GM18505 (cell line): ENCODE measurements at regions not wholly inside any gene's neighbourhood (a gene's known extent, or its start where the extent isn't known, plus 50 kb on each side); places are given as distances from the start of the nearest gene placed in this dataset.

Source experiments
- ATAC-seq: cut with Tn5 transposase; IDR thresholded peaks from one replicate; pipeline ENCODE4 v1.9.1; 2021; ENCODE audit not compliant: unreplicated experiment
- POLR2A ChIP-seq: IDR thresholded peaks from 4 replicates; pipeline ENCODE4 v1.6.1; 2011; ENCODE audit warnings: borderline replicate concordance; ENCODE audit not compliant: insufficient read depth, insufficient read length; ENCODE audit errors: extremely low read depth

GRCh38 chr13:88976466-88976865 is 1305.3 kb downstream of the SLITRK5 start:
- TF ChIP-seq POLR2A = no peak
- no peak for ATAC-seq

- no peak for ATAC-seq
- TF ChIP-seq POLR2A = no peak
These were observed 1307.4 kb downstream of the SLITRK5 start for GRCh38 chr13:88978607-88979006.

- ATAC-seq = peak; percentile 56
- no peak for TF ChIP-seq POLR2A
These were observed 1308.4 kb downstream of the SLITRK5 start for GRCh38 chr13:88979465-88980175.

GRCh38 chr13:89003656-89004055 is 1332.5 kb downstream of the SLITRK5 start:
- ATAC-seq = no peak
- no peak for TF ChIP-seq POLR2A

GRCh38 chr13:89011615-89012014 is 1340.4 kb downstream of the SLITRK5 start:
- ATAC-seq = no peak
- TF ChIP-seq POLR2A = no peak

GRCh38 chr13:89027694-89028306 is 1356.6 kb downstream of the SLITRK5 start:
- no peak for TF ChIP-seq POLR2A
- no peak for ATAC-seq

- TF ChIP-seq POLR2A = no peak
- ATAC-seq = no peak
These were observed 1357.9 kb downstream of the SLITRK5 start for GRCh38 chr13:89029062-89029461.

GRCh38 chr13:89034015-89034414 is 1362.8 kb downstream of the SLITRK5 start:
- TF ChIP-seq POLR2A = no peak
- no peak for ATAC-seq

GRCh38 chr13:89052699-89053098 is 1381.5 kb downstream of the SLITRK5 start:
- TF ChIP-seq POLR2A = no peak
- no peak for ATAC-seq

GRCh38 chr13:89053418-89053817 is 1382.2 kb downstream of the SLITRK5 start:
- TF ChIP-seq POLR2A = no peak
- ATAC-seq = no peak

- TF ChIP-seq POLR2A = no peak
These were observed 1386.1 kb downstream of the SLITRK5 start for GRCh38 chr13:89057274-89057673.

GRCh38 chr13:89057862-89058261 is 1386.7 kb downstream of the SLITRK5 start:
- no peak for ATAC-seq
- no peak for TF ChIP-seq POLR2A

More at GRCh38 chr13:89057274-89057673, 1386.1 kb downstream of the SLITRK5 start:
- no peak for ATAC-seq

GRCh38 chr13:89061821-89062220 is 1390.7 kb downstream of the SLITRK5 start:
- ATAC-seq = no peak
- no peak for TF ChIP-seq POLR2A

- ATAC-seq = no peak
- TF ChIP-seq POLR2A = no peak
These were observed 1395.8 kb downstream of the SLITRK5 start for GRCh38 chr13:89066868-89067466.
